GM18951 (cell line): ENCODE measurements at regions not wholly inside any gene's neighbourhood (a gene's known extent, or its start where the extent isn't known, plus 50 kb on each side); places are given as distances from the start of the nearest gene placed in this dataset.
"Not testable (repeated sequence)": the region's sequence is repeated elsewhere in the genome, so short reads cannot be mapped to it uniquely, and the experiment has no call there.

Source experiments
- POLR2A ChIP-seq: IDR thresholded peaks from 4 replicates; pipeline ENCODE4 v1.6.1; 2011; ENCODE audit warnings: mild to moderate bottlenecking; ENCODE audit not compliant: insufficient read length, insufficient read depth; ENCODE audit errors: extremely low read depth
- in situ Hi-C: fragments of 300-500 bp; cut with MboI; formaldehyde crosslinking; loops from one replicate; pipeline ENCODE4 v1.12.0; 2022; ENCODE audit warnings: low sequenced_read_pairs, mixed read lengths, inconsistent platforms; ENCODE audit not compliant: unreplicated experiment

GRCh38 chr12:131530422-131530821, 180.5 kb upstream of the SFSWAP start:
- in situ Hi-C loops = no loop called here
- TF ChIP-seq POLR2A = no peak

- TF ChIP-seq POLR2A = no peak
- in situ Hi-C loops = no loop called here
These were observed 177.8 kb upstream of the SFSWAP start for GRCh38 chr12:131533139-131533538.

GRCh38 chr12:131535779-131536178, 175.1 kb upstream of the SFSWAP start:
- TF ChIP-seq POLR2A = no peak
- in situ Hi-C loops = no loop called here

GRCh38 chr12:131536337-131536736, 174.6 kb upstream of the SFSWAP start:
- in situ Hi-C loops = no loop called here
- no peak for TF ChIP-seq POLR2A

- no peak for TF ChIP-seq POLR2A
- in situ Hi-C loops = no loop called here
These were observed 174.1 kb upstream of the SFSWAP start for GRCh38 chr12:131536766-131537165.

GRCh38 chr12:131537267-131537958, 173.5 kb upstream of the SFSWAP start:
- in situ Hi-C loops = no loop called here

GRCh38 chr12:131539381-131539780, 171.5 kb upstream of the SFSWAP start:
- in situ Hi-C loops = no loop called here

More at GRCh38 chr12:131537267-131537958, 173.5 kb upstream of the SFSWAP start:
- TF ChIP-seq POLR2A = no peak

GRCh38 chr12:131540138-131540623, 170.7 kb upstream of the SFSWAP start:
- TF ChIP-seq POLR2A = no peak
- in situ Hi-C loops = no loop called here

More at GRCh38 chr12:131539381-131539780, 171.5 kb upstream of the SFSWAP start:
- no peak for TF ChIP-seq POLR2A

- in situ Hi-C loops = not testable (repeated sequence)
These were observed 169.4 kb upstream of the SFSWAP start for GRCh38 chr12:131541512-131541911.

GRCh38 chr12:131542351-131542750, 168.5 kb upstream of the SFSWAP start:
- TF ChIP-seq POLR2A = no peak
- in situ Hi-C loops = no loop called here

- in situ Hi-C loops = no loop called here
These were observed 167.8 kb upstream of the SFSWAP start for GRCh38 chr12:131543040-131543439.

GRCh38 chr12:131547555-131547954, 163.3 kb upstream of the SFSWAP start:
- in situ Hi-C loops = no loop called here
- no peak for TF ChIP-seq POLR2A

More at GRCh38 chr12:131543040-131543439, 167.8 kb upstream of the SFSWAP start:
- no peak for TF ChIP-seq POLR2A

GRCh38 chr12:131550121-131550520, 160.8 kb upstream of the SFSWAP start:
- TF ChIP-seq POLR2A = no peak

GRCh38 chr12:131551675-131552491, 159.0 kb upstream of the SFSWAP start:
- TF ChIP-seq POLR2A = no peak

More at GRCh38 chr12:131550121-131550520, 160.8 kb upstream of the SFSWAP start:
- in situ Hi-C loops = no loop called here

GRCh38 chr12:131552492-131552863, 158.4 kb upstream of the SFSWAP start:
- TF ChIP-seq POLR2A = no peak
- in situ Hi-C loops = no loop called here

More at GRCh38 chr12:131551675-131552491, 159.0 kb upstream of the SFSWAP start:
- in situ Hi-C loops = no loop called here
